HepG2 (cell line): ENCODE measurements at regions not wholly inside any gene's neighbourhood (a gene's known extent, or its start where the extent isn't known, plus 50 kb on each side); places are given as distances from the start of the nearest gene placed in this dataset.
A peak's percentile ranks its signal among the peaks of the same experiment; 100 is the strongest.

ENCODE experiments used
- NFE2 ChIP-seq: sonication (generic); formaldehyde crosslinking; IDR thresholded peaks from 2 replicates; pipeline ENCODE4 v1.4.0; 2020; ENCODE audit warnings: missing genetic modification reagents
- STAG1 ChIP-seq: sonication (generic); formaldehyde crosslinking; IDR thresholded peaks from 2 replicates; pipeline ENCODE4 v1.4.0; 2020; ENCODE audit warnings: missing genetic modification reagents
- ZKSCAN5 ChIP-seq: sonication (generic); formaldehyde crosslinking; IDR thresholded peaks from 2 replicates; pipeline ENCODE4 v1.5.1; 2020; ENCODE audit warnings: mild to moderate bottlenecking, missing genetic modification reagents
- ZNF343 ChIP-seq: sonication (generic); formaldehyde crosslinking; IDR thresholded peaks from 2 replicates; pipeline ENCODE4 v1.4.0; 2020; ENCODE audit warnings: mild to moderate bottlenecking, missing genetic modification reagents
- ZNF7 ChIP-seq: IDR thresholded peaks from 2 replicates; pipeline ENCODE4 v1.6.1; 2016; ENCODE audit warnings: missing biosample characterization, missing genetic modification reagents
- ZNF879 ChIP-seq: sonication (generic); formaldehyde crosslinking; IDR thresholded peaks from 2 replicates; pipeline ENCODE4 v1.8.1; 2023; ENCODE audit warnings: missing genetic modification reagents
- TF ChIP-seq, protein P1 (sequence below), 2 experiments: sonication (generic) in 1 of 2; formaldehyde crosslinking in 1 of 2; IDR thresholded peaks; 2 replicates each; pipeline versions ENCODE4 v1.5.1 to v1.6.1; 2011 to 2020; ENCODE audit warnings: borderline replicate concordance in 1 of 2, low read depth in 1 of 2, low read length in 1 of 2, mild to moderate bottlenecking in 1 of 2, missing genetic modification reagents in 1 of 2, moderate library complexity in 1 of 2
- TF ChIP-seq, protein P2 (sequence below): sonication (generic); formaldehyde crosslinking; conservative IDR thresholded peaks from 2 replicates; pipeline ENCODE4 v1.4.0; 2020; ENCODE audit warnings: missing genetic modification reagents
- TF ChIP-seq, protein P3 (sequence below): sonication (generic); formaldehyde crosslinking; IDR thresholded peaks from 2 replicates; pipeline ENCODE4 v1.5.1; 2020; ENCODE audit warnings: mild to moderate bottlenecking, missing genetic modification reagents, borderline replicate concordance
- TF ChIP-seq, protein P4 (sequence below), 2 experiments: sonication (generic) in 1 of 2; formaldehyde crosslinking in 1 of 2; IDR thresholded peaks; 2 replicates each; pipeline versions ENCODE4 v1.4.0 to v1.6.1; 2016 to 2020; ENCODE audit warnings: borderline replicate concordance in 1 of 2, low read depth in 1 of 2, mild to moderate bottlenecking in 1 of 2, missing genetic modification reagents in 1 of 2

DNA sequence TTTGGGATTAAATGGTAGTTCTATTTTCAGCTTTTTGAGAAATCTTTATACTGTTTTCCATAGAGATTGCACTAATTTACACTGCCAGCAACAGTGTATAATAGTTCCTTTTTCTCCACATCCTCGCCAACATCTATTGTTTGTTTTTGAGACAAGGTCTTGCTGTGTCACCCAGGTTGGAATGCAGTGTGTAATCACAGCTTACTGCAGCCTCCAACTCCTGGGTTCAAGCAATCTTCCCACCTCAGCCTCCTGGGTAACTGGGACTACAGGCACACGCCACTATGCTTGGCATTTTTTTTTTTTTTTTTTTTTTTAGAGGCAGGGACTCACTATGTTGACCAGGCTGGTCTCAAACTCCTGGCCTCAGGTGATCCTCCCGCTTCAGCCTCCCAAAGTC is 164.5 kb upstream of the CXADR start (continued):
- TF ChIP-seq, protein P1, sequence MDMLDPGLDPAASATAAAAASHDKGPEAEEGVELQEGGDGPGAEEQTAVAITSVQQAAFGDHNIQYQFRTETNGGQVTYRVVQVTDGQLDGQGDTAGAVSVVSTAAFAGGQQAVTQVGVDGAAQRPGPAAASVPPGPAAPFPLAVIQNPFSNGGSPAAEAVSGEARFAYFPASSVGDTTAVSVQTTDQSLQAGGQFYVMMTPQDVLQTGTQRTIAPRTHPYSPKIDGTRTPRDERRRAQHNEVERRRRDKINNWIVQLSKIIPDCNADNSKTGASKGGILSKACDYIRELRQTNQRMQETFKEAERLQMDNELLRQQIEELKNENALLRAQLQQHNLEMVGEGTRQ (IDR thresholded peaks at IDR 0.05; ENCODE audit: low read depth, low read length): no peak
- TF ChIP-seq, protein P1 (CRISPR knock-in tag; IDR thresholded peaks at IDR 0.05; ENCODE audit: borderline replicate concordance): no peak
- TF ChIP-seq ZNF343: no peak
- TF ChIP-seq NFE2 (CRISPR knock-in tag): peak; percentile 52; the same call in 1 of the 2 replicates
- TF ChIP-seq, protein P2, sequence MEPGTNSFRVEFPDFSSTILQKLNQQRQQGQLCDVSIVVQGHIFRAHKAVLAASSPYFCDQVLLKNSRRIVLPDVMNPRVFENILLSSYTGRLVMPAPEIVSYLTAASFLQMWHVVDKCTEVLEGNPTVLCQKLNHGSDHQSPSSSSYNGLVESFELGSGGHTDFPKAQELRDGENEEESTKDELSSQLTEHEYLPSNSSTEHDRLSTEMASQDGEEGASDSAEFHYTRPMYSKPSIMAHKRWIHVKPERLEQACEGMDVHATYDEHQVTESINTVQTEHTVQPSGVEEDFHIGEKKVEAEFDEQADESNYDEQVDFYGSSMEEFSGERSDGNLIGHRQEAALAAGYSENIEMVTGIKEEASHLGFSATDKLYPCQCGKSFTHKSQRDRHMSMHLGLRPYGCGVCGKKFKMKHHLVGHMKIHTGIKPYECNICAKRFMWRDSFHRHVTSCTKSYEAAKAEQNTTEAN (CRISPR knock-in tag): peak; percentile 59; the same call in 1 of the 2 replicates
- no peak for TF ChIP-seq ZNF879 (CRISPR knock-in tag)
- TF ChIP-seq, protein P3, sequence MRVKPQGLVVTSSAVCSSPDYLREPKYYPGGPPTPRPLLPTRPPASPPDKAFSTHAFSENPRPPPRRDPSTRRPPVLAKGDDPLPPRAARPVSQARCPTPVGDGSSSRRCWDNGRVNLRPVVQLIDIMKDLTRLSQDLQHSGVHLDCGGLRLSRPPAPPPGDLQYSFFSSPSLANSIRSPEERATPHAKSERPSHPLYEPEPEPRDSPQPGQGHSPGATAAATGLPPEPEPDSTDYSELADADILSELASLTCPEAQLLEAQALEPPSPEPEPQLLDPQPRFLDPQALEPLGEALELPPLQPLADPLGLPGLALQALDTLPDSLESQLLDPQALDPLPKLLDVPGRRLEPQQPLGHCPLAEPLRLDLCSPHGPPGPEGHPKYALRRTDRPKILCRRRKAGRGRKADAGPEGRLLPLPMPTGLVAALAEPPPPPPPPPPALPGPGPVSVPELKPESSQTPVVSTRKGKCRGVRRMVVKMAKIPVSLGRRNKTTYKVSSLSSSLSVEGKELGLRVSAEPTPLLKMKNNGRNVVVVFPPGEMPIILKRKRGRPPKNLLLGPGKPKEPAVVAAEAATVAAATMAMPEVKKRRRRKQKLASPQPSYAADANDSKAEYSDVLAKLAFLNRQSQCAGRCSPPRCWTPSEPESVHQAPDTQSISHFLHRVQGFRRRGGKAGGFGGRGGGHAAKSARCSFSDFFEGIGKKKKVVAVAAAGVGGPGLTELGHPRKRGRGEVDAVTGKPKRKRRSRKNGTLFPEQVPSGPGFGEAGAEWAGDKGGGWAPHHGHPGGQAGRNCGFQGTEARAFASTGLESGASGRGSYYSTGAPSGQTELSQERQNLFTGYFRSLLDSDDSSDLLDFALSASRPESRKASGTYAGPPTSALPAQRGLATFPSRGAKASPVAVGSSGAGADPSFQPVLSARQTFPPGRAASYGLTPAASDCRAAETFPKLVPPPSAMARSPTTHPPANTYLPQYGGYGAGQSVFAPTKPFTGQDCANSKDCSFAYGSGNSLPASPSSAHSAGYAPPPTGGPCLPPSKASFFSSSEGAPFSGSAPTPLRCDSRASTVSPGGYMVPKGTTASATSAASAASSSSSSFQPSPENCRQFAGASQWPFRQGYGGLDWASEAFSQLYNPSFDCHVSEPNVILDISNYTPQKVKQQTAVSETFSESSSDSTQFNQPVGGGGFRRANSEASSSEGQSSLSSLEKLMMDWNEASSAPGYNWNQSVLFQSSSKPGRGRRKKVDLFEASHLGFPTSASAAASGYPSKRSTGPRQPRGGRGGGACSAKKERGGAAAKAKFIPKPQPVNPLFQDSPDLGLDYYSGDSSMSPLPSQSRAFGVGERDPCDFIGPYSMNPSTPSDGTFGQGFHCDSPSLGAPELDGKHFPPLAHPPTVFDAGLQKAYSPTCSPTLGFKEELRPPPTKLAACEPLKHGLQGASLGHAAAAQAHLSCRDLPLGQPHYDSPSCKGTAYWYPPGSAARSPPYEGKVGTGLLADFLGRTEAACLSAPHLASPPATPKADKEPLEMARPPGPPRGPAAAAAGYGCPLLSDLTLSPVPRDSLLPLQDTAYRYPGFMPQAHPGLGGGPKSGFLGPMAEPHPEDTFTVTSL (CRISPR knock-in tag): peak; percentile 49; the same call in 1 of the 2 replicates
- no peak for TF ChIP-seq ZKSCAN5 (CRISPR knock-in tag)
- TF ChIP-seq, protein P4, sequence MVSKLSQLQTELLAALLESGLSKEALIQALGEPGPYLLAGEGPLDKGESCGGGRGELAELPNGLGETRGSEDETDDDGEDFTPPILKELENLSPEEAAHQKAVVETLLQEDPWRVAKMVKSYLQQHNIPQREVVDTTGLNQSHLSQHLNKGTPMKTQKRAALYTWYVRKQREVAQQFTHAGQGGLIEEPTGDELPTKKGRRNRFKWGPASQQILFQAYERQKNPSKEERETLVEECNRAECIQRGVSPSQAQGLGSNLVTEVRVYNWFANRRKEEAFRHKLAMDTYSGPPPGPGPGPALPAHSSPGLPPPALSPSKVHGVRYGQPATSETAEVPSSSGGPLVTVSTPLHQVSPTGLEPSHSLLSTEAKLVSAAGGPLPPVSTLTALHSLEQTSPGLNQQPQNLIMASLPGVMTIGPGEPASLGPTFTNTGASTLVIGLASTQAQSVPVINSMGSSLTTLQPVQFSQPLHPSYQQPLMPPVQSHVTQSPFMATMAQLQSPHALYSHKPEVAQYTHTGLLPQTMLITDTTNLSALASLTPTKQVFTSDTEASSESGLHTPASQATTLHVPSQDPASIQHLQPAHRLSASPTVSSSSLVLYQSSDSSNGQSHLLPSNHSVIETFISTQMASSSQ (IDR thresholded peaks at IDR 0.05; ENCODE audit: low read depth): no peak
- TF ChIP-seq, protein P4 (CRISPR knock-in tag; IDR thresholded peaks at IDR 0.05; ENCODE audit: borderline replicate concordance): no peak
- no peak for TF ChIP-seq STAG1 (CRISPR knock-in tag)
- 0 out of 2 replicates have a peak, but pooled peaks have one; percentile 7 for TF ChIP-seq ZNF7 (CRISPR knock-in tag)
